ENCODE measurements at regions not wholly inside any gene's neighbourhood (a gene's known extent, or its start where the extent isn't known, plus 50 kb on each side); places are given as distances from the start of the nearest gene placed in this dataset.
A peak's percentile ranks its signal among the peaks of the same experiment; 100 is the strongest.

DNA sequence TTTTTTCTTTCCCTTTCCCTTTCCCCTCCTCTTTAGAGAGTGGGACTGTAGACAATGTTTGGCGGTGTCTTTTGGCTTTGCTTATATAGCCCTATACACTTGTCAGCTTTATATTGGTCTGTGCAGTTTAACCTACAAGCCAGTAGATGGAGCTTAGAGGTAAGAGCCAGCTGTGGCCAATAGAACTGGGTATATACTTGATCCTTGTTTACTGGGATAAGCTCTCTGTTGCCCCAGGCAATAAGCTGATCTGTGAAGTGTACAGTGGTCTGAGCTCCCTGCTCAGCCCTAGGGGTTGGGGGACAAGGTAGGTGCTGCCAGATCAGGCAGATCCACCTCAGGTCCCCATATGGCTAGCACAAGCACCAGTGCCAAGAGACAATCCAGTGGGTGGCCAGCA is 434.1 kb downstream of the NOVA1 start:
- Histone ChIP-seq H3K9me3 (peaks cover 0 to 19% (median under 1%) of the 10 kb centered on the region in 12 donors), H3K4me1 (no peaks in the 10 kb centered on the region), H3K27me3 (no peaks in the 10 kb centered on the region), H3K27ac (no peak overlapping the region), H3K4me3 (no peak overlapping the region), H3K36me3 (no peaks in the 10 kb centered on the region)
- WGBS, 4 donors: 26 to 53% (median 41%) methylated on average over 1 of the region's 1 CpG
- ATAC-seq (no peak), DNase-seq (peak in 1 of 5 donors; percentile 36)
- intact Hi-C loops (cut with DNase I): no loop called here
- TF ChIP-seq, protein P1, sequence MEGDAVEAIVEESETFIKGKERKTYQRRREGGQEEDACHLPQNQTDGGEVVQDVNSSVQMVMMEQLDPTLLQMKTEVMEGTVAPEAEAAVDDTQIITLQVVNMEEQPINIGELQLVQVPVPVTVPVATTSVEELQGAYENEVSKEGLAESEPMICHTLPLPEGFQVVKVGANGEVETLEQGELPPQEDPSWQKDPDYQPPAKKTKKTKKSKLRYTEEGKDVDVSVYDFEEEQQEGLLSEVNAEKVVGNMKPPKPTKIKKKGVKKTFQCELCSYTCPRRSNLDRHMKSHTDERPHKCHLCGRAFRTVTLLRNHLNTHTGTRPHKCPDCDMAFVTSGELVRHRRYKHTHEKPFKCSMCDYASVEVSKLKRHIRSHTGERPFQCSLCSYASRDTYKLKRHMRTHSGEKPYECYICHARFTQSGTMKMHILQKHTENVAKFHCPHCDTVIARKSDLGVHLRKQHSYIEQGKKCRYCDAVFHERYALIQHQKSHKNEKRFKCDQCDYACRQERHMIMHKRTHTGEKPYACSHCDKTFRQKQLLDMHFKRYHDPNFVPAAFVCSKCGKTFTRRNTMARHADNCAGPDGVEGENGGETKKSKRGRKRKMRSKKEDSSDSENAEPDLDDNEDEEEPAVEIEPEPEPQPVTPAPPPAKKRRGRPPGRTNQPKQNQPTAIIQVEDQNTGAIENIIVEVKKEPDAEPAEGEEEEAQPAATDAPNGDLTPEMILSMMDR (IDR thresholded peaks at IDR 0.05): peak in 1 of 12 donors; percentile 8
- TF ChIP-seq POLR2A (IDR thresholded peaks at IDR 0.05): no peak

DNA sequence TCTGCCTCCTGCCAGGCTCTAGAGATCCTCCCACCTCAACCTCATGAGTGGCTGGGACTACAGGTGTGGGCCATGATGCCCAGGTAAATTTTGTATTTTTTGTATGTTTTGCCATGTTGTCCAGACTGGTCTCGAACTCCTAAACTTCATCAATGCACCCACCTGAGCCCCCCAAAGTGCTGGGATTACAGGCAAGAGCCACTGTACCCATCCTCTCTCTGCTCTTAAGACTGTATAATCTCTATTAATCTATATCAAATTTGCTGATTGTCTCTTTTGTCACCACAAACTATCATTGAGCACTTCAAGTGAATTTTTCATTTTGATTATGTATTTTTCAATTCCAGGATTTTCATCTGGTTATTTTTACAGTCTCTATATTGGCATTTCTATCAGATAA is 440.3 kb downstream of the NOVA1 start:
- TF ChIP-seq, protein P1 (IDR thresholded peaks at IDR 0.05): no peak
- no peak for TF ChIP-seq POLR2A (IDR thresholded peaks at IDR 0.05)
- H3K4me1 ChIP-seq: no peaks in the 10 kb centered on the region
- WGBS, 4 donors: 48 to 59% (median 55%) methylated on average over 1 of the region's 1 CpG
- no peaks in the 10 kb centered on the region for H3K36me3 ChIP-seq
- H3K27me3 ChIP-seq: no peaks in the 10 kb centered on the region
- H3K4me3 ChIP-seq: no peak overlapping the region
- no peak for DNase-seq
- peaks cover 0 to 48% (median 13%) of the 10 kb centered on the region in 12 donors for H3K9me3 ChIP-seq
- no peak overlapping the region for H3K27ac ChIP-seq
- intact Hi-C loops (cut with DNase I): no loop called here
- no peak for ATAC-seq

DNA sequence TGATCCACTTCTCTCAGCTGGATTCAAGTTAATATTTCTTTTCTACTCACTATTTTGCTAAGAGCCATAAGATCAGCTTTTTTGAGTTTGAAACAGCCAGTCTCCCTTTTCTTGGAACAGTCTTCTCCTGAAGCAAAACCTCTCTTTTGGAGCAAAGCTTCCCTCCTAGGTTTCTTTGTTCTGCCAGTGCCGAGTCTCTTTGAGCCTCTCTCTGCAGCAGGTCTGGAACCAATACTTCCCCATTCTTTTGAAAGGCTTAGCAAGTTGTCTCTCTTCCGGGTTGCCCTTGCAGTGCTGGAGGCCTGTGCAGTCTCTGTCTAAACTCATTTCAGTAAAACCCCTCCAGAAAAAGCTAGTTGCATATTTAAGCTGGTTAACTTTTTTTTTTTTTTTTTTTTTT is 454.8 kb downstream of the NOVA1 start:
- no peak overlapping the region for H3K27ac ChIP-seq
- no peaks in the 10 kb centered on the region for H3K36me3 ChIP-seq
- H3K4me3 ChIP-seq: no peak overlapping the region
- no peak for DNase-seq
- no peaks in the 10 kb centered on the region for H3K9me3 ChIP-seq
- no peaks in the 10 kb centered on the region for H3K4me1 ChIP-seq
- no peak for TF ChIP-seq POLR2A (IDR thresholded peaks at IDR 0.05)
- TF ChIP-seq, protein P1 (IDR thresholded peaks at IDR 0.05): no peak
- intact Hi-C loops (cut with DNase I): no loop called here
- WGBS, 4 donors: 64 to 77% (median 66%) methylated on average over 2 of the region's 2 CpGs
- H3K27me3 ChIP-seq: no peaks in the 10 kb centered on the region
- ATAC-seq: no peak

DNA sequence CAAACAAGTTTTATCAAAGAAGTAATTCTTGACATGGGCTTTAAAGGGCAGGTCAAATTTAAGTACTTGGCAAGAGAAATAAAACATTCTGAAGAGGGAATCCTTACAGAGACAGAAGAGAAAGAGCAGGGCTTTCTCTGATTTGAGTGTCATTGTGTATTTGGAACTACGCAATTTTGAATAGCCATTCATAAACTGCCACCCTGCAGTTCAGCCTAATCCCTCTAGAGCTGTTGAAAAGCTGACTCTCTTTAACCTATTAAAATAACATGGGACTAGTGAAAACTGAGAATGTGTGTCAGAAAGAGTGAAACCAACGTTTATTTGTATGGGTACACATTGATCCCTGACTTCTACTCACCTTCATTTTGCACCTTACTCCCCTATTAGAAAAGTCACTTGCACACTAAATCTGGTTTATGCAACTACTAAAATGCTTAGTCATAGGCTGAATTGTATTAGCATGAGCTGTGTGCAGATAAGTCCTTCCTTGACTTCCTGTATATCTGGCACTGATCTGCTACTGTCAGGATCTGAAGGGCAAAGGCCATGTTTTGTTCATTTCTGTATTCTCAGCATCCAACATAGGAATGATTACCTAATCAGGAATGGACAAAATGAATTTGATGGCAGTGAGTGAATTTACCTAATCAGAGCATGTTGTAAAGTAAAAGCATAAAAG is 458.9 kb downstream of the NOVA1 start:
- TF ChIP-seq POLR2A (IDR thresholded peaks at IDR 0.05): no peak
- TF ChIP-seq, protein P1 (IDR thresholded peaks at IDR 0.05): no peak
- H3K4me3 ChIP-seq: no peak overlapping the region
- no peaks in the 10 kb centered on the region for H3K4me1 ChIP-seq
- DNase-seq: no peak
- 25 to 50% (median 40%) methylated on average over 2 of the region's 2 CpGs for WGBS, 4 donors
- ATAC-seq: no peak
- H3K27ac ChIP-seq: no peak overlapping the region
- H3K27me3 ChIP-seq: no peaks in the 10 kb centered on the region
- no peaks in the 10 kb centered on the region for H3K36me3 ChIP-seq
- H3K9me3 ChIP-seq: peaks cover 0 to 5% (median 0%) of the 10 kb centered on the region in 12 donors
- intact Hi-C loops (cut with DNase I): no loop called here
